Central memory CD4-positive, alpha-beta T cell (primary cell): ENCODE measurements at regions not wholly inside any gene's neighbourhood (a gene's known extent, or its start where the extent isn't known, plus 50 kb on each side); places are given as distances from the start of the nearest gene placed in this dataset.
"Not testable (repeated sequence)": the region's sequence is repeated elsewhere in the genome, so short reads cannot be mapped to it uniquely, and the experiment has no call there.

Experiments used
- DNase-seq: peaks from one replicate; pipeline ENCODE4 v3.0.0; 2022

GRCh38 chr2:75379476-75380210 lies 180.3 kb upstream of the TACR1 start:
- DNase-seq: no peak

- no peak for DNase-seq
These were observed 176.6 kb upstream of the TACR1 start for GRCh38 chr2:75375646-75376582.

- not testable (repeated sequence) for DNase-seq
These were observed 175.2 kb upstream of the TACR1 start for GRCh38 chr2:75374414-75374957.

- no peak for DNase-seq
These were observed 168.1 kb upstream of the TACR1 start for GRCh38 chr2:75367401-75367800.

- no peak for DNase-seq
These were observed 162.2 kb upstream of the TACR1 start for GRCh38 chr2:75361486-75361885.

GRCh38 chr2:75360945-75361344 lies 161.6 kb upstream of the TACR1 start:
- DNase-seq: no peak

- no peak for DNase-seq
These were observed 157.5 kb upstream of the TACR1 start for GRCh38 chr2:75356865-75357264.

GRCh38 chr2:75353131-75353530 lies 153.8 kb upstream of the TACR1 start:
- DNase-seq: no peak

GRCh38 chr2:75348307-75348706 lies 149.0 kb upstream of the TACR1 start:
- no peak for DNase-seq

GRCh38 chr2:75344146-75344545 lies 144.8 kb upstream of the TACR1 start:
- no peak for DNase-seq

GRCh38 chr2:75342504-75343175 lies 143.3 kb upstream of the TACR1 start:
- DNase-seq: no peak

GRCh38 chr2:75340560-75340959 lies 141.2 kb upstream of the TACR1 start:
- DNase-seq: no peak

GRCh38 chr2:75338461-75338860 lies 139.1 kb upstream of the TACR1 start:
- no peak for DNase-seq

- DNase-seq: no peak
These were observed 138.3 kb upstream of the TACR1 start for GRCh38 chr2:75337619-75338018.

GRCh38 chr2:75337016-75337415 lies 137.7 kb upstream of the TACR1 start:
- no peak for DNase-seq

GRCh38 chr2:75336451-75336850 lies 137.1 kb upstream of the TACR1 start:
- DNase-seq: no peak

- no peak for DNase-seq
These were observed 134.8 kb upstream of the TACR1 start for GRCh38 chr2:75334076-75334475.

GRCh38 chr2:75333646-75334045 lies 134.3 kb upstream of the TACR1 start:
- no peak for DNase-seq

- no peak for DNase-seq
These were observed 128.8 kb upstream of the TACR1 start for GRCh38 chr2:75328156-75328555.

GRCh38 chr2:75327334-75327733 lies 128.0 kb upstream of the TACR1 start:
- DNase-seq: no peak

- DNase-seq: no peak
These were observed 127.3 kb upstream of the TACR1 start for GRCh38 chr2:75326645-75327044.

- no peak for DNase-seq
These were observed 126.3 kb upstream of the TACR1 start for GRCh38 chr2:75325594-75325993.

GRCh38 chr2:75324861-75325284 lies 125.6 kb upstream of the TACR1 start:
- DNase-seq: no peak
